ENCODE measurements at regions not wholly inside any gene's neighbourhood (a gene's known extent, or its start where the extent isn't known, plus 50 kb on each side); places are given as distances from the start of the nearest gene placed in this dataset.

- Histone ChIP-seq H3K4me3 (no peak overlapping the region), H3K27ac (no peak overlapping the region)
Measured at GRCh38 chr5:123868881-123869280, 356.9 kb downstream of the CSNK1G3 start.

- H3K4me3 ChIP-seq = no peak overlapping the region
- no peak overlapping the region for H3K27ac ChIP-seq
Measured at GRCh38 chr5:123868267-123868666, 356.3 kb downstream of the CSNK1G3 start.

GRCh38 chr5:123865641-123866040 is 353.7 kb downstream of the CSNK1G3 start:
- Histone ChIP-seq H3K27ac (no peak overlapping the region), H3K4me3 (no peak overlapping the region)

- H3K4me3 ChIP-seq = no peak overlapping the region
- H3K27ac ChIP-seq = no peak overlapping the region
Measured at GRCh38 chr5:123864578-123864977, 352.6 kb downstream of the CSNK1G3 start.

GRCh38 chr5:123858938-123859337 is 347.0 kb downstream of the CSNK1G3 start:
- Histone ChIP-seq H3K4me3 (no peak overlapping the region), H3K27ac (no peak overlapping the region)

GRCh38 chr5:123856766-123857165 is 344.8 kb downstream of the CSNK1G3 start:
- Histone ChIP-seq H3K4me3 (no peak overlapping the region), H3K27ac (no peak overlapping the region)

GRCh38 chr5:123855609-123856008 is 343.6 kb downstream of the CSNK1G3 start:
- no peak overlapping the region for H3K27ac ChIP-seq

GRCh38 chr5:123845356-123846100 is 333.6 kb downstream of the CSNK1G3 start:
- no peak overlapping the region for H3K27ac ChIP-seq
- no peak overlapping the region for H3K4me3 ChIP-seq

More at GRCh38 chr5:123855609-123856008, 343.6 kb downstream of the CSNK1G3 start:
- H3K4me3 ChIP-seq = no peak overlapping the region

GRCh38 chr5:123844873-123845272 is 332.9 kb downstream of the CSNK1G3 start:
- Histone ChIP-seq H3K27ac (no peak overlapping the region), H3K4me3 (no peak overlapping the region)

- Histone ChIP-seq H3K4me3 (no peak overlapping the region), H3K27ac (no peak overlapping the region)
Measured at GRCh38 chr5:123835421-123835820, 323.4 kb downstream of the CSNK1G3 start.

GRCh38 chr5:123830575-123830974 is 318.6 kb downstream of the CSNK1G3 start:
- no peak overlapping the region for H3K4me3 ChIP-seq

GRCh38 chr5:123827811-123828210 is 315.8 kb downstream of the CSNK1G3 start:
- no peak overlapping the region for H3K4me3 ChIP-seq
- no peak overlapping the region for H3K27ac ChIP-seq

More at GRCh38 chr5:123830575-123830974, 318.6 kb downstream of the CSNK1G3 start:
- H3K27ac ChIP-seq = no peak overlapping the region

GRCh38 chr5:123819833-123820232 is 307.9 kb downstream of the CSNK1G3 start:
- H3K4me3 ChIP-seq = no peak overlapping the region
- no peak overlapping the region for H3K27ac ChIP-seq

GRCh38 chr5:123819386-123819785 is 307.4 kb downstream of the CSNK1G3 start:
- Histone ChIP-seq H3K4me3 (no peak overlapping the region), H3K27ac (no peak overlapping the region)

GRCh38 chr5:123817267-123817666 is 305.3 kb downstream of the CSNK1G3 start:
- H3K27ac ChIP-seq = no peak overlapping the region
- no peak overlapping the region for H3K4me3 ChIP-seq

GRCh38 chr5:123814801-123815470 is 303.0 kb downstream of the CSNK1G3 start:
- H3K27ac ChIP-seq = no peak overlapping the region
- H3K4me3 ChIP-seq = no peak overlapping the region

GRCh38 chr5:123813937-123814624 is 302.1 kb downstream of the CSNK1G3 start:
- no peak overlapping the region for H3K27ac ChIP-seq
- no peak overlapping the region for H3K4me3 ChIP-seq

GRCh38 chr5:123813264-123813663 is 301.3 kb downstream of the CSNK1G3 start:
- Histone ChIP-seq H3K4me3 (no peak overlapping the region), H3K27ac (no peak overlapping the region)

- Histone ChIP-seq H3K4me3 (no peak overlapping the region), H3K27ac (no peak overlapping the region)
Measured at GRCh38 chr5:123811831-123812230, 299.9 kb downstream of the CSNK1G3 start.

- Histone ChIP-seq H3K4me3 (no peak overlapping the region), H3K27ac (no peak overlapping the region)
Measured at GRCh38 chr5:123810746-123811340, 298.9 kb downstream of the CSNK1G3 start.

All from skin epidermis (tissue), 12 donors.